ENCODE measurements at regions not wholly inside any gene's neighbourhood (a gene's known extent, or its start where the extent isn't known, plus 50 kb on each side); places are given as distances from the start of the nearest gene placed in this dataset.
"Not testable (repeated sequence)": the region's sequence is repeated elsewhere in the genome, so short reads cannot be mapped to it uniquely, and the experiment has no call there.

- peak; percentile 16 for DNase-seq (ENCODE audit: low read depth)
- in situ Hi-C loops (cut with HindIII; ENCODE audit: low sequenced_read_pairs): no loop called here
- H3K4me3 ChIP-seq (ENCODE audit: low read depth, low read length): no peak overlapping the region
- TF ChIP-seq CTCF (IDR thresholded peaks at IDR 0.05; ENCODE audit: low read depth, low read length, missing control alignments): peak; percentile 48
Observed at GRCh38 chr6:99822741-99823512, 171.1 kb downstream of the MCHR2 start.

GRCh38 chr6:99823513-99824235, 170.3 kb downstream of the MCHR2 start:
- H3K4me3 ChIP-seq (ENCODE audit: low read depth, low read length); in situ Hi-C loops (cut with HindIII; ENCODE audit: low sequenced_read_pairs); DNase-seq (ENCODE audit: low read depth): not testable (repeated sequence)

DNA sequence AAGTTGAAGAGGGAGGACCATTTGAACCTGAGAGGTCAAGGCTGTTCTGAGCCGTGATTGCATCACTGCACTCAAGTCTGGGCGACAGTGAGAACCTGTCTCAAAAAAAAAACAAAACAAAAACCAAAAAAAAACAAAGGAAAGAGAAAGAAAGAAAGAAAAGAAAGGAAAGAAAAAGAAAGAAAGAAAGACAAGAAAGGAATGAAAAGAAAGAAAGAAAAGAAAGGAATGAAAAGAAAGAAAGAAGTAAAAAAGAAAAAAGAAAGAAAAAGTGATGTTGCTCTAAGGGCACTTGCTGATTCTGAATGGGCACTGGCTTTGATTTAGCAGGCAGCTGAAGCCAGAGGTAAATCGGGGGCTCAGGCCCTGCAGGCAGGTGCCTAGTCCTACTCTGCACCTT, 161.0 kb downstream of the MCHR2 start:
- TF ChIP-seq CTCF (IDR thresholded peaks at IDR 0.05; ENCODE audit: low read depth, low read length, missing control alignments): no peak
- in situ Hi-C loops (cut with HindIII; ENCODE audit: low sequenced_read_pairs): no loop called here
- no peak overlapping the region for H3K4me3 ChIP-seq (ENCODE audit: low read depth, low read length)
- no peak for DNase-seq (ENCODE audit: low read depth)

- no peak for DNase-seq (ENCODE audit: low read depth)
- in situ Hi-C loops (cut with HindIII; ENCODE audit: low sequenced_read_pairs): no loop called here
- no peak overlapping the region for H3K4me3 ChIP-seq (ENCODE audit: low read depth, low read length)
- TF ChIP-seq CTCF (IDR thresholded peaks at IDR 0.05; ENCODE audit: low read depth, low read length, missing control alignments): no peak
Observed at GRCh38 chr6:99836471-99836870, 157.6 kb downstream of the MCHR2 start.

GRCh38 chr6:99838607-99839006, 155.4 kb downstream of the MCHR2 start:
- in situ Hi-C loops (cut with HindIII; ENCODE audit: low sequenced_read_pairs): no loop called here
- no peak overlapping the region for H3K4me3 ChIP-seq (ENCODE audit: low read depth, low read length)
- no peak for TF ChIP-seq CTCF (IDR thresholded peaks at IDR 0.05; ENCODE audit: low read depth, low read length, missing control alignments)
- no peak for DNase-seq (ENCODE audit: low read depth)

- in situ Hi-C loops (cut with HindIII; ENCODE audit: low sequenced_read_pairs): no loop called here
- H3K4me3 ChIP-seq (ENCODE audit: low read depth, low read length): no peak overlapping the region
- no peak for DNase-seq (ENCODE audit: low read depth)
- no peak for TF ChIP-seq CTCF (IDR thresholded peaks at IDR 0.05; ENCODE audit: low read depth, low read length, missing control alignments)
Observed at GRCh38 chr6:99841297-99841696, 152.7 kb downstream of the MCHR2 start.

- no peak for DNase-seq (ENCODE audit: low read depth)
- H3K4me3 ChIP-seq (ENCODE audit: low read depth, low read length): no peak overlapping the region
- in situ Hi-C loops (cut with HindIII; ENCODE audit: low sequenced_read_pairs): no loop called here
- TF ChIP-seq CTCF (IDR thresholded peaks at IDR 0.05; ENCODE audit: low read depth, low read length, missing control alignments): no peak
Observed at GRCh38 chr6:99846006-99846405, 148.0 kb downstream of the MCHR2 start.
